Parathyroid adenoma (tissue), 2 donors: ENCODE measurements at regions not wholly inside any gene's neighbourhood (a gene's known extent, or its start where the extent isn't known, plus 50 kb on each side); places are given as distances from the start of the nearest gene placed in this dataset.

ENCODE experiments used
- H2AFZ ChIP-seq: fragments of 300-600 bp; sonication (generic); one replicate; pipeline ENCODE4 v1.7.0; 2017; ENCODE audit warnings: antibody characterized with exemption, mild to moderate bottlenecking
- H3K27ac ChIP-seq: fragments of 300-600 bp; sonication (generic); one replicate; pipeline ENCODE4 v1.7.0; 2017
- H3K27me3 ChIP-seq: fragments of 300-600 bp; sonication (generic); one replicate; pipeline ENCODE4 v1.7.0; 2017; ENCODE audit warnings: low read length; ENCODE audit not compliant: control insufficient read depth, insufficient read depth
- H3K36me3 ChIP-seq: fragments of 300-600 bp; sonication (generic); one replicate; pipeline ENCODE4 v1.7.0; 2017; ENCODE audit warnings: low read length; ENCODE audit not compliant: control insufficient read depth, insufficient read depth
- H3K4me1 ChIP-seq: fragments of 300-600 bp; sonication (generic); one replicate; pipeline ENCODE4 v1.7.0; 2017; ENCODE audit warnings: control low read depth
- H3K4me2 ChIP-seq: fragments of 300-600 bp; sonication (generic); one replicate; pipeline ENCODE4 v1.7.0; 2017; ENCODE audit warnings: low read length
- H3K4me3 ChIP-seq: fragments of 300-600 bp; sonication (generic); one replicate; pipeline ENCODE4 v1.7.0; 2017; ENCODE audit warnings: low read depth, low read length
- H3K79me2 ChIP-seq: fragments of 300-600 bp; sonication (generic); one replicate; pipeline ENCODE4 v1.7.0; 2017; ENCODE audit warnings: control low read depth
- H3K9ac ChIP-seq: fragments of 300-600 bp; sonication (generic); one replicate; pipeline ENCODE4 v1.7.0; 2017; ENCODE audit warnings: mild to moderate bottlenecking
- H3K9me3 ChIP-seq: fragments of 300-600 bp; sonication (generic); one replicate; pipeline ENCODE4 v1.7.0; 2017; ENCODE audit warnings: low read length; ENCODE audit not compliant: control insufficient read depth
- CTCF ChIP-seq: fragments of 300-600 bp; sonication (generic); IDR thresholded peaks from one replicate; pipeline ENCODE4 v1.7.0; 2017; ENCODE audit warnings: antibody characterized with exemption, mild to moderate bottlenecking
- donor health status: primary hyperparathyroidism.

- no peaks in the 10 kb centered on the region for H3K79me2 ChIP-seq
- H2AFZ ChIP-seq: no peak overlapping the region
- H3K4me1 ChIP-seq: no peaks in the 10 kb centered on the region
- H3K4me2 ChIP-seq: no peak overlapping the region
- no peaks in the 10 kb centered on the region for H3K27me3 ChIP-seq
- H3K27ac ChIP-seq: no peak overlapping the region
- H3K4me3 ChIP-seq: no peak overlapping the region
- TF ChIP-seq CTCF: no peak
- H3K36me3 ChIP-seq: no peaks in the 10 kb centered on the region
- no peak overlapping the region for H3K9ac ChIP-seq
- no peaks in the 10 kb centered on the region for H3K9me3 ChIP-seq
Measured at GRCh38 chr3:78267235-78267634, 1227.3 kb downstream of the ROBO2 start.

DNA sequence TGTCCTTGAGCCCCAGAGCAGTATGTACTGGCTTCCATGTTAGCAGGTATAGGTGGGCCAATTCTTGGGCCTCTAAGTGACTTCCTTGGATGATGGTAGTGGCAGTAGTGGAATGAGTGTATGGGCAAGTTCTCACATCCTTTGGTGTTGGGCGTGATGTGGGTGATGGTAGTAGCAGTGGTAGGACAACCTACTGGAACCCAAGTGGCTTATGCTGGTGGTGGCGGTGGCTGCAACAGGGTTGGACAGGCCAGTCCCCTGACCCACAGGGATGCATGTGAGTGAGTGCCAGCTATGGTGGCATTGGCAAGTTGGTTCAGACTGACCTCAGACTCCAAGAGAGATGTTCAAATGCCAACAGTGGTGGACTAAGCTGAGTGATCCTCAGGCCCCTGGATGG lies 1228.2 kb downstream of the ROBO2 start:
- TF ChIP-seq CTCF: no peak
- Histone ChIP-seq H3K9ac (no peak overlapping the region), H3K4me1 (no peaks in the 10 kb centered on the region), H3K36me3 (no peaks in the 10 kb centered on the region), H3K27me3 (no peaks in the 10 kb centered on the region), H2AFZ (no peak overlapping the region), H3K27ac (no peak overlapping the region), H3K9me3 (no peaks in the 10 kb centered on the region), H3K79me2 (no peaks in the 10 kb centered on the region), H3K4me2 (no peak overlapping the region), H3K4me3 (no peak overlapping the region)

GRCh38 chr3:78268716-78269668 lies 1229.1 kb downstream of the ROBO2 start:
- H3K27ac ChIP-seq: no peak overlapping the region
- no peak overlapping the region for H2AFZ ChIP-seq
- no peak overlapping the region for H3K9ac ChIP-seq
- H3K4me3 ChIP-seq: no peak overlapping the region
- no peaks in the 10 kb centered on the region for H3K9me3 ChIP-seq
- H3K4me1 ChIP-seq: no peaks in the 10 kb centered on the region
- no peak for TF ChIP-seq CTCF
- no peaks in the 10 kb centered on the region for H3K27me3 ChIP-seq
- H3K79me2 ChIP-seq: no peaks in the 10 kb centered on the region
- H3K36me3 ChIP-seq: no peaks in the 10 kb centered on the region
- no peak overlapping the region for H3K4me2 ChIP-seq

DNA sequence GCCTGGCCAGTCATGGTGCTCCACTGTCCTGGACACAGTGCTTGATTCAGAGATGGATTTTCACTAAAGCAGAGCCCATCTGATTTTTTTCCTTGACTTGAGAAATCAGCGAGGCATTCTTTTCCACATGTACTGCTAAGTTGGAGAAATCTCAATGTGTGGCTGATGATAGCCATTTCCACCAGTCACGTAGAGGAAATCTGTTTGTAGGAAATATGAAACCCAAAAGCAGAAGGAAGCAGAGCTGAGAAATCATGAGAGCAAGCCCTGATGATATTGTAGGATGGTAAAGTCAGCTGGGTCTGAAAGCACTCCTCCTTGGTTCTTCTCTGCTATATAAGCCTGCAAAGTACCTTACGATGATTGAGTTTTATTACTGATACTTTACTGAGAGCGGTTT lies 1233.4 kb downstream of the ROBO2 start:
- Histone ChIP-seq H3K9me3 (no peaks in the 10 kb centered on the region), H3K9ac (no peak overlapping the region), H3K36me3 (no peaks in the 10 kb centered on the region), H3K79me2 (no peaks in the 10 kb centered on the region), H3K27ac (no peak overlapping the region), H3K4me1 (no peaks in the 10 kb centered on the region), H3K4me3 (no peak overlapping the region), H2AFZ (no peak overlapping the region), H3K4me2 (no peak overlapping the region), H3K27me3 (no peaks in the 10 kb centered on the region)
- no peak for TF ChIP-seq CTCF
